Caki2 (cell line): ENCODE measurements at regions not wholly inside any gene's neighbourhood (a gene's known extent, or its start where the extent isn't known, plus 50 kb on each side); places are given as distances from the start of the nearest gene placed in this dataset.

Experiments
- DNase-seq: peaks from one replicate; pipeline ENCODE4 v3.0.0-alpha.2; 2015; ENCODE audit warnings: low read depth
- in situ Hi-C: cut with HindIII; loops from 2 replicates; pipeline ENCODE4 v1.10.0; 2016; ENCODE audit warnings: low sequenced_read_pairs, low pct_unique_long_range_greater_than_20kb, mixed read lengths

DNA sequence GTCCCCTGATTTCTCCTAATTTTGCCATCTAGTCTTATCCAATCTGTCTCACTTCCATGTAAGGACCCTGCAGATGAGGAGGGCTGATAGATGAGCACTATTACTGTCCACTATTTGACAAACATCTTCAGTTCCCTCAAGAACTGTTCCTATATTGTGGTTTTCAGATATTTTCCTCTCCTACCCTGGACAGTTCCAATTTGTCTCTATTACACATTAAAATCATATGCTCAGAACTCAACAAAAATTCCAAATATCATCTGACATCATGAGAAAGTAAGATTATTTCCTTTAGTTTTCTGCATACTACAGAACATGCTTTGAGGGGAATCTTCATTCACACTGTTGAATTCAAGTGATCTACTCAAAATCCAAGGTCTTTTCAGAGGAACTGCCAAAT lies 265.6 kb upstream of the ARID1B start:
- DNase-seq = no peak
- in situ Hi-C loops = no loop called here

DNA sequence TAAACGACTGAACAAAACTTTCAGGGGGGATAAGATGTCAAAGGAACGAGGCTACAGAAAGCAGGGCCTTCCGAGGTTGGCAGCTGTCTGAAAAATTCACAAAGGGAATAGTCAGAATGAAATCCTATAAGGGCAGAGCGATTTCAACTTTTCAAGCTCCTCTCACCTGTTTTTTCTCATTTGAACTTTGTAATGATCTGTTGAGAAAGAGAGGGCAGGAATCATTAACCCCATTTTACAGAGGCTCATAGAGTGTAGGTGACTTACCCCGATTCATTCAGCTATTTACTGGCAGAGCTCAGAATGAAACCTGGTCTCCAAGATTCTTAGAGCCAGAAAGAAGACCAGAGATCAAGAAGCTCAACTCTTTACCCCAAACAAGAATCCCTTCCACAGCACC lies 266.1 kb upstream of the ARID1B start:
- no peak for DNase-seq
- in situ Hi-C loops = no loop called here

DNA sequence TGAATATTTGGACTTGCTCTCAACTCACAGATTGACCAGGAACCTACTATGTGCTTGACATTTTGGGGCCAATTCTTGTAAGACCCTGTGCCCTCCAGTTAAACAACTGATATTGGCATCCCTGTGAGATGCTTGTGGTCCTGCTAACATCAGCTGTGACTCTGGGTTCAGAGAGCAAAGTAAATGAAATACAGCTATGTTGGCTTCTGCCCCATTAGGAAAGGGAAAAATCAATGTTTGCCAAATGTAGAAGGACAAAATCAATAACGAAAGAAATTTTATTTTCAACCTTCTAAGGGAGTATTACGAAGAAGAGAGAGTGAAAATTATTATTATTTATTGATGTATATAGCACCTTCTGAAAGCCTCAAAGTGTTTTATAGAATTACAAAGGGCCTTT lies 266.9 kb upstream of the ARID1B start:
- in situ Hi-C loops = no loop called here
- no peak for DNase-seq

DNA sequence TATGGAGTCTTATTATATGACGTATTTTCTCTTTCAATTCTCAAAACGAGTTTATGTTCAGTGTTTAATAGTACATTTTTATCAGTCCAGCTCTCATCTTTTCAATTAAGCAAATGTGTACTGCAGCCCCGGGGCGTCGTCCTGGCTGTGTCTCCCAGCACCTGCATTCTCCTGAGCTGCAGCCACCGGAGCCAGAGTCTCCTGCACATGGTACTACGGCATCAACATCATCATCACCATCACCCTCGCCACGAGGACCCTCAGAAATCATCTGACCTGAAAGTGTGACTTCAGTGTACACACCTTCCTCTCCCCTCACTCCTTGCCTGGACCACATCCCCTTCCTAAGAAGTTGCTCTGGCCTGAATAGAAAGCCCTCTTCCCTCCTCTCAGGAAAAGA lies 267.7 kb upstream of the ARID1B start:
- DNase-seq = no peak
- in situ Hi-C loops = no loop called here

DNA sequence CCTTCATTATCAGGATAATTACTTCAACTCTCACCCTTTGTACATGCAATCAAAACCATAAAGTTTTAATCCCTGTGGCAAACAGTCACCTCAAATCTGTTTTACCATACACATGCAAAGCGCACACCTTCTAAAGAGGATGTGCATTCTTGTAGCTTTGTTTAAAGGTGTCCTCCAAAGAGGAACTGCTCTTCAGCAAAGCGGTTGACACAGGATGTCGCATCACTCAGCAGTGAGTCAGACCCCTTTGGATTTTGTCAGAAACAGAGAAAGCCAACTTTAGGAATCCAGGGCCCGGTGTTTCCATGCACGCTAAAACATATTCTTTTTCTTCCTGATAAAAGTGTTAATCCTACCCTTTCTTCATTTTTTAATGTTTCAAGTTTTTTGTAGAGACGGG lies 268.3 kb upstream of the ARID1B start:
- in situ Hi-C loops = no loop called here
- DNase-seq = no peak

DNA sequence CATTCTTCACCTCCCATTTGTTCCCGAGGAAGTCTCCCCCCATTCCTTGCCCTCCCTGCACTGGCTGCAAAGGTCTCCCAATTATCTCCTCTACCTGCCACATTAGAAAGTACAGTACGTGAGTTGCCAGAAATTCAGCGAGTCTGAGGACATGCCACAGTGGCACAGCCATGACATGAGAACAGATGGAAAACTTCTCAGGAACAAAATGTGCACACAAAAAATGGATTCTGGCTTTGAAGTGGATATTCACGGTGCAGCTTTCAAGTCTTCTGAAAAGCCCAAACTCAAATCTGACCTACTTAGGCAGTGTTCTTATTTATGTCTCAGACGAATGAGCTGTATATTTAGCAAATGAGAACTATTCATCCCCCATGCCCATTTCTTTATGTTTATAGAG lies 269.1 kb upstream of the ARID1B start:
- no peak for DNase-seq
- in situ Hi-C loops = no loop called here

DNA sequence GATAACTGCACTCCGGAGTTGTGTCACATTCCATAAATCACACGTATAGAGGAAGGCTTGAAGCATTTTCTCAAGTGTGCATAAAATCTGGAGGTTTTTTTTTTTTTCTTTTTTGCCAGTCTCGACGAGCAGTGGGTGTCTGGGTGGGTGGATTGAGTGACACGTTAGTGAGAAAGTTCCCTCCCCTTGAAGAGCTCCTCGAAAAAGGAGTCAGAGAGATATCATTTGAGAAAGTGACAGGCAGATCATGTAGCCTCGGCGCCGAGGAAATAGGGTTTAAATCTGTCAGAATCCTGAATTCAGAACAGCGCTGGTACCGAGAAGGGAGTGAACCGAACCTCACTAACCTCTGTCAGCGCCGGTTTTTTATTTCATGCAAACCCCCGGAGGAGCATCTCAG lies 269.5 kb upstream of the ARID1B start:
- no peak for DNase-seq
- in situ Hi-C loops = no loop called here

DNA sequence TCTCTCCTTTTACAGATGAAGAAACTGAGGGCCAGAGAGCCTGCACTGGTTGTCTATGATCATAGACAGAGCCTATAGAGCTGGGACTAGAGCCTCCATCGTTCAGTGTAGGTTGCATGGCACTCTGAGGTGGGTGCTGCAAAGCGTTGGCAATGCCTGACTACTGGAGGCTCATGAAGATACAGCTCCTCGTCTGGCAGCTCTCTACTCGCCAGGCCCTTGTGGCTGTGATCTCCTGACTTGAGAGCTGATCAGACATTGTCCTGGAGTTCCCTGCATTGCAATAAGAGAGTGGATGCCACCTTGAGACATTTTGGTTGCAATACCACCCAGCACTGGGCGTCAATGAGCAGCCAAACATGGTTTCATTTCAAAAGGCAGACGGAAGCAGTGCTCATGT lies 270.1 kb upstream of the ARID1B start:
- no peak for DNase-seq
- in situ Hi-C loops = no loop called here

DNA sequence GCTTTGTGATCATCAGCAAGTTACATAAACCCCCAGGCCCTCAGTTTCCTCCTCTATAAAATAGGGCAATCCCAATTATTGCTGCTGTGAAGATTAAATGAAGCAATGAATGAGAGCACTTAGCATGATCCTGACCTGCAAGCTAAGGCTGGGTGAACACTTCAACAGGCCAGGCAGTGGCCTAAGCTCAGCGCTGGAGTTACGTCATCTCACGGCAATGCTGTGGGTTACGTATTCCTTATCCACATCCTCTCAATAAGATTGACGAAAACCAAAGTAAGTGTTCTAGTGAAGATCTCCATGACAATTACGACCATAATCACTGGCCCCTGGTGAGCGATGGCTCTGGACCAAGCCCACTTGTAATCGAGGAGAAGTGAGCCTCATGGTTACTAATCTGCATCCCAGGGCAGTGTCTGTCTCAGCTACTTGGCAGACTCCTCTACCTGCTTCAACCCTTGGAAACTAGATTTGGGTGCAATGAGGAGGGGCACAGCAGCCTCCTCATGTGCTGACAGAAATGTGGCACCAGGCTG lies 274.1 kb upstream of the ARID1B start:
- in situ Hi-C loops = no loop called here

DNA sequence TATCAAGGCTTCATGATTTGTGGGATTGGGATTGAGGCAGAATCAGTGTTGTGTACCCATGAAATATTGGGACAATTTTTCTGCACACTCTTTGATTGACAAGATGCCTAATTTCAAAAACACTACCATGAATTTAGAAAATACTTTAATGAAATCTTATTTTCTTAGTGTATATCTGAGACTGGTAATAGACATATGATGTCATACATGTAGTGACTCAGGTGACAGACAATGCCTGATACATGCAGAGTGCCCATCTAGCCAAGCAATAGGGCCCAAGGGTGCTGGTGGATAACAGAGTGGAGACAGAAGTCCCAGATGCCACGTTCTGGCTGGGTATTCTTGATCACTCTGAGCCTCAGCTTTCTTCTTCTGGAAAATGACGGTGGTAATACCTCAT lies 279.6 kb upstream of the ARID1B start:
- in situ Hi-C loops = no loop called here

More for the DNA sequence above, 274.1 kb upstream of the ARID1B start:
- DNase-seq = no peak

DNA sequence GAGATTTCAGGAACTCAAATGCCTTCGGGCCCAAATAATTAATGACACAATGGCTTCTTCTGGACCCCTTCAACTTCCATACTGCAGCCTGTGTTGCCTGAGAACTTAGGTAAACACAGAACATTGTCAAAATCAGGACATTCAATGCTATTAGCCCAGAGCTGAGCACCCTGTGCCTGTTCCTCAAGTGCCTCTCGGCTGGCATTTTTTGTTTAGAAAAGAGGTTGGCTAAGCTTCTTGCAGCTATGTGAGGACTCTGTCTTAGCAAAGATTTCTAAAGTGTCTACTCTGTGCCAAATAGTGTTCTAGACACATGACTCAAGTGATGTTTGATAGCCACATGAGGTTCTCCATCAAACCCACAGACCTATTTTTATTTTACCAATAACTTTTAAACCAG lies 289.3 kb upstream of the ARID1B start:
- in situ Hi-C loops = no loop called here
- no peak for DNase-seq

More for the DNA sequence above, 279.6 kb upstream of the ARID1B start:
- no peak for DNase-seq

DNA sequence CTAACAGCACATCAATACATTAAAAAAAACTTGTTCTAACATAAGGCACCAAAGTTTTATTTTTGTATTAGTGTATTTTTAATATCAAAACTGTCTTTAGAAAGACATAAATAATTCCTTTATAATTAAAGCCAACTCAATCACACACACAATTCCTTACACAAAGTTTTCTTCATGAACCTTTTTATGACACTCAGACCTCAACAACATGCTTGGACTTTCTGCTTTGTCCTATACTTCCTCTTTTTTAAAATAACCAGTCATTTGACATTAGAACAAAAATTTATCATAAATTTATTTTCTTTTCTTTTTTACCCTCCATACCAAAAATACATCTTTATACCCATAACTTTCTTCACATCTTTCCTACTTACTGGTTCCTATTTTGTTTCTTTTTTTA lies 292.0 kb upstream of the ARID1B start:
- no peak for DNase-seq
- in situ Hi-C loops = no loop called here

DNA sequence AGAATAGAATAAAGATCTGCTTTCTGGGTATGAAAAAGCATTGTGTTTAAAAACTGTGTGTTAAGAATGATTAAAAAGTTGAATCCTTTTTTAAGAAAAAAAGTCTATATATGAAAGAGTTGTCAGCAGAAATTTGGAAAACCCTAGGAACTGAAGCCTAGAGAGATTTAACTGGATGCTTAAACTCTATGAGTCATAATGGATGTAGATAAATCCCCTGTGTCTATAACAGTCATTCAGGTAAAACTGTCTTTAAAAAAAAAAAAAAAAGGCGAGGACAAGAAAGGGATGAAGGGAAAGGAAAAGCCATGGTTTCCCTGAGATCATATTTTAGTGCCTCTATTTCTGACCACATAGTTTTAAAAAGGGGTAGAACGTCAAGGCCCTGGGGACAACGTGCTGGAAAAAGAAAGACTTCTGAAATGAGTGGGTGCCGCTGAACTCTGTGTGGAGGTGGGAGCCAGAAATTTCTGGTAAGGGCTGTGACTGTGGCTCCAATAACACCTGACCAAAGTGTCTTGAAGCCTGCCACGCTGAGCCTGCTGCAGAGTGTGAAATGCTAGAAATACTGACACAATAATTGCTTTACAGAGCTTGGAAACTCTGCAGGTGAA lies 302.6 kb upstream of the ARID1B start:
- in situ Hi-C loops = no loop called here
- no peak for DNase-seq

DNA sequence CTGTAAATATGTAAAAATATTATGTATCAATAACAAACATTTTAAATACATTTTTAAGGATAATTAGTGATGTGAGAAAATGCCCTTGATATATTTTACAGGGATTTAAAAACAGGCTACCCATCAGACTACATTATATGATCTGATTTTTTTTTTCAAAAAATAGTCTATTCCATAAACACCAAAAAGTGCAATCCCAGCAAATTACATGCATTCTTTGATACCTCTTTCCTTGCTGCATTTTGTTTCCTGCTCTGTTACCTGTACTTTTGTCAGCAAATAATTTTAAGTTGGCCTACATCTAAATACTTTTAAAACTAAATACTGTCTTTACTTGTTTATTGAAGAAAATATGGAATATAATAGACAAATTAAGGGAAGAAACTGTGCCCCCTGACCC lies 306.2 kb upstream of the ARID1B start:
- DNase-seq = no peak
- in situ Hi-C loops = no loop called here

DNA sequence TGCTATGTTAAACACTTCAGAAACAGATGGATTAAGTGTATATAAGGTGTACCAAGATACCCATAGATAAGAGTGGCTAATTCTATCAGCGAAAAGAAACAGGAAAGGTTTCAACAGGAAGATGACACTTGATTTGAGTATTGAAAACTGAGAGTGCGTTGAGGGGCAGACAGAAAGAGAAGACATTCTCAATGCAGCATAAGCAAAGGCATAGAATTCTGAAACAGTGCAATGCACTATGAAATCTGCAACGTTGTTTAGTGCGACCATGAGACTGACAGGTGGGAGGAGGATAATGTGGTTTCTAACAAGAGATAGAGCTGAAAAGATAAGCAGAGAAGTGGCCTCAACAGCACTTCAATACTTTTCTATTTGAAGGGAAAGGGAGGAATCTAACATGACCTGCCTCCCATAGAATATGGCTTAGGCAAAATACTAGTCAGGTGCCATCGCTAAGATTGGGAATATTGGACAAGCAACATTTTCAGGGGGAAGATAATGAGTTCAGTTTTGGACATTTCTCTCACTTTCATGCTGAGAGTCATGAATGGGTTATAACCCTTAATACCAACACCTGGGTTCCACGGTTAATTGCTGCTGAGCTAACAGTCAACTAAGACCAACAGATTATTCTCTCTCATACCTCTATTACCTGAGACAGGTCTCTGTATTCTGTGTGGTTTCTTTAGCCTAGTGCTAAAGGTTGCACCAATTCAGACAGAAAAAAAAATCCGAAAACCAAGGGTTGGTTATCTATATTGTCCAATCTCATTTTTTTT lies 312.9 kb upstream of the ARID1B start:
- no peak for DNase-seq

DNA sequence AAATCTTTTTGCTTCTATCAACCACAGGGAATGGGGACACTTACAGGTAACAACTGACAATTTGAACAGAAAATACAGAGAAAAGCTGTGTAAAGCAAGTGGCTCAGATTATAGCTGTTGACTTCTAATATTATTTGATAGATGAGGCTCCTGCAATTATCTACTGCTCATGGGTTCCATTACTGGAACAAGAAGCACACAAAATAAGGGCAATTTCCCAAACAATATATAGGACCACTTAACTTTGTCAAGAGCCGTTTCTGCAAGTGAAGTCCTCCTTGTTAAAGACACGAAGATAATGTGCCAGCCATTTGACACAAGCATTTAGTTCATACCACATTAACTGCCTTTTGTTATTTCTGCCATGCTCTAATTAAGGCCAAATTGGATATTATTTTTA lies 315.5 kb upstream of the ARID1B start:
- DNase-seq = no peak
- in situ Hi-C loops = no loop called here

More for the DNA sequence above, 312.9 kb upstream of the ARID1B start:
- in situ Hi-C loops = no loop called here

DNA sequence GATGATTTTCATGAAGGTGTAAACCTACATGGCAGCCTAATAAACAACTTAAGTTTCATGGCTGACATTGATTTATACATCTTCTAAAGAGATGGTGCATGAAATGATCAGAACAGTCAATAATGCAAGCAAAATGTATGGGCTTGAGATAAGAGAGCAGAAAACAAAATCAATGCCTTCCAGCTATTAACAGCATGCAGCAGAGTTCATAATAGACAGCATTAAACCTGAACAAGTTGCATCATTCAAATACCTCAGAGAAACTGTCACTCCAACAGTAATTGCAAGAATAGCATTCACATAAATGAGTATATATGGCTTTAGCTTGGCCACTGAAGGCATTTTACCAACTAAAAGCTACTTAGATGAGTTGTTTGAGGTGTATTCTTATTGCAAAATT lies 319.6 kb upstream of the ARID1B start:
- DNase-seq = no peak
- in situ Hi-C loops = no loop called here

DNA sequence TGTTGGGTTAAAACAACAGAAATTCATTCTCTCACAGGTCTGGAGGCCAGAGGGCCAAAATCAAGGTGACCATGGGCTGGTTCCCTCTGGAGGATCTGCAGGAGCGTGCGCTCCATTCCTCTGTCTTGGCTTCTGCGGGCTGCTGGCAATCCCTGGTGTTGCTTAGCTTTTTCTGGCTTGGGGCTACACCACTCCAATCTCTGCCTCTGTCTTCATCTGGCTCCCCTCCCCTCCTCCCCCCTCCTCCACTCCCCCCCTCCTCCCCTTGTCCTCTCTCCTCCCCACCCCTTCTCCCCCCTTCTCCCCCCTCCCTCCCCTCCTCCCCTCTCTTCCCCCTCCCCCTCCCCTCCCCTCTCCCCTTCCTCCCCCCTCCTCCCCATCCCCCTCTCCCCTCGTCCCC lies 321.3 kb upstream of the ARID1B start:
- in situ Hi-C loops = no loop called here
- no peak for DNase-seq

DNA sequence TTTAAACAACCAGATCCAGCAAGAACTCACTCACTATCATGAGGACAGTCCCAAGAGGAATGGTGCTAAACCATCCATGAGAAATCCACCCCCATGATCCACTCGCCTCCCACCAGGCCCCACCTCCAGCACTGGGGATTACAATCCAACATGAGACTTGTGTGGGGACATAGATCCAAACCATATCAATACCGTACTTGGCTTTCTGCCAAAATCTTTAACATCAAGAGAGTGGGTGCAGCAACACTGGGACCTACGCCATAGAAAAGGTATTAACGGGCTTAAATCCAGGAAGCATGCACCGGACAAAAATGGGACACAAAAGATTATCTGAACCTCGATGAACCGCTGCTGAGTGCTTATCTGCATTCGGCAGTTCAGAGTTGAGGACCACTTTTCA lies 322.3 kb upstream of the ARID1B start:
- in situ Hi-C loops = no loop called here
- no peak for DNase-seq

DNA sequence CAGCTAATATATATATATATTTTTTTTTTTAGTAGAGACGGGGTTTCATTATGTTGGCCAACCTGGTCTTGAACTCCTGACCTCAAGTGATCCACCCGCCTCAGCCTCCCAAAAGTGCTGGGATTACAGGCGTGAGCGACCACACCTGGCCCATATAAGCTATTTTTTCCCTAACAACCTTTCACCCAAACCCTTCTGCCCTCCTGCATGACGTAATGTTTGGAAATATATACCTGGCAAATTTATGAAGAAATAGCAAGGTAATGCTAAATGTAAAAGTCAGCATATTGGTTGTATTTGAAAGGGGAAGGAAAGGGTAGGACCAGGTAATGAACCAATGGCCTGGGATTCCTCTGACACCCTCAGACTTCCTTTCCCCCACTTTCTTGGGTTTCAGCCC lies 325.5 kb upstream of the ARID1B start:
- in situ Hi-C loops = no loop called here
- no peak for DNase-seq
